WERI-Rb-1 (cell line): ENCODE measurements at regions not wholly inside any gene's neighbourhood (a gene's known extent, or its start where the extent isn't known, plus 50 kb on each side); places are given as distances from the start of the nearest gene placed in this dataset.

Source experiments
- DNase-seq: peaks from one replicate; pipeline ENCODE4 v3.0.0-alpha.2; 2020
- H3K27ac ChIP-seq: fragments of 250-450 bp; sonication (Bioruptor Pico); 2 replicates; pipeline ENCODE4 v1.5.1; 2020; ENCODE audit warnings: mild to moderate bottlenecking, moderate library complexity
- H3K27me3 ChIP-seq: fragments of 250-450 bp; sonication (Bioruptor Pico); 2 replicates; pipeline ENCODE4 v1.5.1; 2021; ENCODE audit warnings: mild to moderate bottlenecking, low read depth, moderate library complexity; ENCODE audit not compliant: insufficient read depth, severe bottlenecking
- H3K36me3 ChIP-seq: fragments of 250-450 bp; sonication (Bioruptor Pico); 2 replicates; pipeline ENCODE4 v1.5.1; 2020; ENCODE audit warnings: mild to moderate bottlenecking, moderate library complexity
- H3K4me3 ChIP-seq: 2 replicates; pipeline ENCODE4 v1.5.1; 2011; ENCODE audit warnings: low read depth, mild to moderate bottlenecking, control low read depth, low read length
- H3K9me3 ChIP-seq: fragments of 250-450 bp; sonication (Bioruptor Pico); 2 replicates; pipeline ENCODE4 v1.5.1; 2021; ENCODE audit warnings: mild to moderate bottlenecking, moderate library complexity; ENCODE audit not compliant: severe bottlenecking
- TF ChIP-seq, protein P1 (sequence below): IDR thresholded peaks from 2 replicates; pipeline ENCODE4 v1.5.1; 2011; ENCODE audit warnings: low read depth, mild to moderate bottlenecking, control low read depth, inconsistent platforms, low read length

- no peak for DNase-seq
- TF ChIP-seq, protein P1, sequence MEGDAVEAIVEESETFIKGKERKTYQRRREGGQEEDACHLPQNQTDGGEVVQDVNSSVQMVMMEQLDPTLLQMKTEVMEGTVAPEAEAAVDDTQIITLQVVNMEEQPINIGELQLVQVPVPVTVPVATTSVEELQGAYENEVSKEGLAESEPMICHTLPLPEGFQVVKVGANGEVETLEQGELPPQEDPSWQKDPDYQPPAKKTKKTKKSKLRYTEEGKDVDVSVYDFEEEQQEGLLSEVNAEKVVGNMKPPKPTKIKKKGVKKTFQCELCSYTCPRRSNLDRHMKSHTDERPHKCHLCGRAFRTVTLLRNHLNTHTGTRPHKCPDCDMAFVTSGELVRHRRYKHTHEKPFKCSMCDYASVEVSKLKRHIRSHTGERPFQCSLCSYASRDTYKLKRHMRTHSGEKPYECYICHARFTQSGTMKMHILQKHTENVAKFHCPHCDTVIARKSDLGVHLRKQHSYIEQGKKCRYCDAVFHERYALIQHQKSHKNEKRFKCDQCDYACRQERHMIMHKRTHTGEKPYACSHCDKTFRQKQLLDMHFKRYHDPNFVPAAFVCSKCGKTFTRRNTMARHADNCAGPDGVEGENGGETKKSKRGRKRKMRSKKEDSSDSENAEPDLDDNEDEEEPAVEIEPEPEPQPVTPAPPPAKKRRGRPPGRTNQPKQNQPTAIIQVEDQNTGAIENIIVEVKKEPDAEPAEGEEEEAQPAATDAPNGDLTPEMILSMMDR: no peak
- Histone ChIP-seq H3K36me3 (no peaks in the 10 kb centered on the region), H3K27me3 (no peaks in the 10 kb centered on the region), H3K27ac (no peak overlapping the region), H3K4me3 (no peak overlapping the region), H3K9me3 (no peaks in the 10 kb centered on the region)
These were observed 115.2 kb downstream of the ASB7 start for GRCh38 chr15:100717596-100717995.

DNA sequence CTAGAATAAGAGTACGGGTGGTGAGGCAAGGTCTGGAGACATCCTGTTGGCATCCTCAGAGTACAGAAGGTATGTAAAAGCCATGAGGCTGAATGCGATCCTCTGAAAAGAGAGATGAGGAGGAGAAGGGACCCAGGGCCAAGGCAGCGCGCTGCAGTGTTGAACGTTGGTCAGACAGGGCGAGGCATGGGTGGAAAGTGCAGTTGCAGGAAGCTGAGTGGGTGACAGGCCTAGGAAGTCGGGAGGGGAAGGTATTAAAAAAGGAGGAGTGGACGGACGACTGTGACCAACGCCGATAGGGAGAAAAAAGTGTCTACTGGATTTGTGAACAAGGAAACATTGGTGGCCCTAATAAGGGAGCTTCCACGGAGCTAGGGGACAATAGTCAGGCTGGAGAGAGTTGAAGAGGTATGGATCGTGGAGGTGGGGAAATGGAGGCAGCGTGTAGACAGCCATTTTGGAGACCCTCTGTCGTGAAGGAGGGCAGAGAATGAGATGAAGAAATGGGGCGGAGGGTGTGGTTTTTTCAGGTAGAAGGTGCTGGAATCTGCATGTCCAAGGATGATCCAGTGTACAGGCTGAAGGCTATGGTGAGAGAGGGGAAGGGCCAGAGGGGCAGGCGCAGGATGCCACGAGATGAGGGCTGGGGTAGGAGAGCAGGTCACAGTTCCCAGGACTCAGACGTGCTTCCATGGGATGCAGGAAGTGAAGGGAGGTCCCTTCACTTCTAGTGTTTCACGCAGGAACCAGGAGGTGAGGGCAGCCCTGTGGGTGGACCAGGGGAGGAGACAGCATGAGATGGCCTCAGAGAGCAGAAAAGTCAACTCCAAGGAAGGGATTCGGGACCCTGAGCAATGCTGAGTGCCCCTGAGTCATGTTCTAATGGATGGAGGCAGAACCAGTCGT lies 115.9 kb downstream of the ASB7 start:
- Histone ChIP-seq H3K9me3 (no peaks in the 10 kb centered on the region), H3K36me3 (no peaks in the 10 kb centered on the region), H3K27me3 (no peaks in the 10 kb centered on the region), H3K27ac (no peak overlapping the region), H3K4me3 (no peak overlapping the region)
- DNase-seq: no peak
- TF ChIP-seq, protein P1: no peak

GRCh38 chr15:100720406-100720967 lies 118.1 kb downstream of the ASB7 start:
- no peak overlapping the region for H3K4me3 ChIP-seq
- no peaks in the 10 kb centered on the region for H3K9me3 ChIP-seq
- no peak for DNase-seq
- H3K27ac ChIP-seq: no peak overlapping the region
- TF ChIP-seq, protein P1: no peak
- H3K36me3 ChIP-seq: no peaks in the 10 kb centered on the region
- H3K27me3 ChIP-seq: no peaks in the 10 kb centered on the region

GRCh38 chr15:100721758-100722550 lies 119.6 kb downstream of the ASB7 start:
- no peak for DNase-seq
- Histone ChIP-seq H3K36me3 (no peaks in the 10 kb centered on the region), H3K9me3 (no peaks in the 10 kb centered on the region), H3K4me3 (no peak overlapping the region), H3K27me3 (no peaks in the 10 kb centered on the region), H3K27ac (no peak overlapping the region)
- TF ChIP-seq, protein P1: no peak

DNA sequence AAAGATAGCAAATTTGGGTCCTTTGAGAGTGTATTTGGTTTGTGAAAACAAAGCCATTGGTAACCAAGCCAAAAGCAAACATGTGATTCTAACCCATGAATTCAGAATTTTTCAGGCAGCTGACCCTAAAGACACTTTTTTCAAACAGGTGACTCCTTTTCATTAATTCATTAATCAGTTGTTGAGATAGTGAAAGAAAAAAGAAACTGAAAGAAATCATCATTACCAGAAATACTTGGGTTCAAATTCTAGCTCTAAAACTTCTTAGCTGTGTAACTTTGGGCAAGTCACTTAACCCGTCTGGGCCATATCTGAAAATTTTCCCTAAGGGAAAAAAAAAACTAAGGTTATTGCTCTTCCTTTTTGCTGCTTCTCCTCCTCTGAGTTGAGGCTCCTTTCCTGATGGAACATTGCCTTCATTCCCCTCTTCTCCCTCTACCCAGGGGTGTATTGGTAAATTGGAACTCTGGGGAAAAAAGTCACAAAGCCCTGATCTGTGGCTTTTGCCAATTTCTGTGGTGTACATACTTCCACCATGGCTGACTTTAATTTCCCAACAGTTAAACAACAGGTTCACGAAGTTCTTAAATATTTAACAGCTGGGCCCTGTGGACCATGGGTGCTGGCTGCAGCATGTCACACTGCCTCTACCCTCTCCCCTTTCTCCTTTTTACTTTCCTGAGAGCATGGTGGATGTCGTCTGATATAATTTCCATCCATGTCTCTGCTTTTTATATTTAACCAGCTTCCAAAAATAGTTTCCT lies 120.3 kb downstream of the ASB7 start:
- Histone ChIP-seq H3K9me3 (no peaks in the 10 kb centered on the region), H3K36me3 (no peaks in the 10 kb centered on the region), H3K4me3 (no peak overlapping the region), H3K27me3 (no peaks in the 10 kb centered on the region), H3K27ac (no peak overlapping the region)
- TF ChIP-seq, protein P1: no peak
- no peak for DNase-seq
